ENCODE measurements at regions not wholly inside any gene's neighbourhood (a gene's known extent, or its start where the extent isn't known, plus 50 kb on each side); places are given as distances from the start of the nearest gene placed in this dataset.

DNA sequence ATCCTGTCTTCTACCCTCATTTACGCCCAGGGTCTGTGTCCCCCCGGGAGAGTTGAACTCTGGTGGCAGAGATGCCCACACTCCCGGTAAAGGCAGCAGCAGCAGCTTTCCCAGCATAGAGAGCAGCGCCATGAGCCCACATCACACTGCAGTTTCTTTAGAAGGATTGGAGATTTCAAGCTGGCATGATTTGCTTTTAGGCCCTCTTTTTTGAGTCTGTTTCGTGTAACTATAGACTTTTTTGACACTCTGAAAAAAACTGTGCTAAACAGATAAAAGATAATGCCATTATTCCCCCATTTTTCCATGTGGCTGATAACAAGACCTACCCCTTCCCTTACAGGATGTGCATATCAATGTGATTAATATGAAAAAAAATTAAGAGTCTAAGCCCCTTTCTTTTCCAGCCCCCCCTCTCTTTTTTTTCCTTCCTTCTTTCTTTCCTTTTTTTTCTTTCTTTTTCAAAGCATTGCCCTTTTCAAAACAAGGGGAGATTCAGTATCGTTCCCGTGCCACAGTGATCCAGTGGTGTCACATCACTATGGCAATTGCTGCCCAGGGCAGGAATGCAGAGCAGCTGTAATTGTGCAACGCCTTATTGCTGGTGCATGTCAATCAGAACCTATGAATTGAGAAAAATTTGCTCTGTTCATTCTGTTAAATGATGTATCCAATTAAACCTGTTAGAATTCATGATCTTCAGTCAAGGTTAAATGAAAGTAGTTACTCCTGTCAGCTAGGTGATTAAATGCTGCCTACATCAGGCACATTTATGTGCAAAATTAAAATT, 104.5 kb downstream of the CDCA7 start:
- TF ChIP-seq MYC (IDR thresholded peaks at IDR 0.05; ENCODE audit: low read depth, low read length): no peak
- no peak for TF ChIP-seq POLR2A (IDR thresholded peaks at IDR 0.05; ENCODE audit: extremely low read depth, insufficient read length)

All from NB4 (cell line).